Stimulated activated CD4-positive, alpha-beta T cell treated with anti-CD3 and anti-CD28 coated beads, TNF-alpha, amount 100 ng/mL, for 1 hour (primary cell): ENCODE measurements at regions not wholly inside any gene's neighbourhood (a gene's known extent, or its start where the extent isn't known, plus 50 kb on each side); places are given as distances from the start of the nearest gene placed in this dataset.

Source experiments
- DNase-seq, 3 donors: peaks; one replicate each; pipeline ENCODE4 v3.0.0-alpha.2; 2020; ENCODE audit warnings: low read depth in 3 of 3, low spot score in 1 of 3

GRCh38 chr6:19032591-19033295, 645.6 kb downstream of the RNF144B start:
- no peak for DNase-seq

GRCh38 chr6:19033683-19034082, 646.5 kb downstream of the RNF144B start:
- DNase-seq, result no peak

- no peak for DNase-seq
Observed at GRCh38 chr6:19034986-19035385, 647.8 kb downstream of the RNF144B start.

DNA sequence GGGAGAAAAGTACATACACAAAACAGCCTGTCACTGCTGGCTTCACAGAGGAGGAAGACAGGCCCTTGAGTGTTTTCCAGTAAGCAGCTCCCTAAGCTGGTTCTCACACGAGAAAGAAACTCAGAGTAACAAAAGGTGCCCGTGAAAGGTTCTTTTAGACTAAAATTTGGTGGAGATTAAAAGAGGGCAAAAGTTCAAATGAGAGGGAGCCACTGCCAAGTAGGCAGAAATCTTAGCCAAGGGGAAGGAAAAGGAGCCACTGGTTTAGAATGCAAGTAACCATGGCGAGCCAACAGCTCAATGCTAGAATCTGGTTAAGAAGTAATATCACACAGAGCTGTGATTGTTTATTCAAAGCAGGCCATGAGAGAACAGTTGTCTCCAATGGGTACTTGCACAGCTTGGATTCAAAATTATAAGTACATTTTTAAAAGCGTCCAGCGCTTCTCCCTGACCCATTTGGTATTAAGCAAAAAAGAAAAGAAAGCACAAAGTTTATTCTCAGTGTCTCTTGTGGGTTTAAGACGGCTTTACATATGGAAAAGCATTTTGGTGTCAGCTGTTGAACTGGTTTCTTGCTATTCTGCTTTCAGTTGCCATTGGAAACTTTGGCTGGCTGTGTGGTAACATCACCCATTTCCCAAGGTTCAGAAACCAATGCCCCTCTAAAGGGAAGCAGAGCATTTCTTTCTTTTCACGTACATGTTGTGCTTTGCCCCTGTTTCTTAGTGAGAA, 648.5 kb downstream of the RNF144B start:
- DNase-seq, result no peak

DNA sequence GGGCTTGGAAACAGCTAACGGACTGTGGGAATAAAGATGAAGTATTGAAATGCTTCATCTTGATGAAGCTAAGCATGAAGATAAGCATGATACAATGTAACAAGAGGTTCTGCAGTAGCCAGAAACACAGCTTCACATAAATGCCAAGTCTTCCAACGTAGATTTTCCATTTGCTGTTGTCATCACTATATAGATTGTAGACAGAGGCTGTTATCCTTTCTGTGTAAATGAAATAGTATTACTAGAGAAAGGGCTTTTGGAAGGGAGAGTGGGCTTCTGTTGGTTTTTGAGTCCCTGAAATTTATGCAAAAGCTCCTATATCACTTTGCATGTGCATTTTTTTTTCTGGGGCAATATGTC, 649.0 kb downstream of the RNF144B start:
- DNase-seq, result no peak

DNA sequence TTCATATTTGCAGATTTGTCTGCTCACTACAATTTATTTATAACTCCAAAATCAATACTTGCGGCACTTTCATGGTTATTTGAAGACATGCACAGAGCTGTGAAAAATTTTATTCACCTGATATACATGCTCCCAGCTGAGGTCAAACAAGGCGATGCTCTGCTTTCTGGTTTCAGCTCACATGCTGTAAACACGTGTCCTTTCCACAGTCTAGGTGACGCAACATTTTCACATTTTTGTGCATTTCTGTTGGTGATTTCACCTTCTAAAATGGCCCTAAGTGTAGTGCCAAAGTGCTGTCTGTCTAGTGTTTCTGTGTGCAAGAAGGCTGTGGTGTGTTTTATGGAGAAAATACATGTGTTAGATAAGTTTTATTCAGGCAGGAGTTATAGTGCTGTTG, 650.5 kb downstream of the RNF144B start:
- DNase-seq, result no peak

DNA sequence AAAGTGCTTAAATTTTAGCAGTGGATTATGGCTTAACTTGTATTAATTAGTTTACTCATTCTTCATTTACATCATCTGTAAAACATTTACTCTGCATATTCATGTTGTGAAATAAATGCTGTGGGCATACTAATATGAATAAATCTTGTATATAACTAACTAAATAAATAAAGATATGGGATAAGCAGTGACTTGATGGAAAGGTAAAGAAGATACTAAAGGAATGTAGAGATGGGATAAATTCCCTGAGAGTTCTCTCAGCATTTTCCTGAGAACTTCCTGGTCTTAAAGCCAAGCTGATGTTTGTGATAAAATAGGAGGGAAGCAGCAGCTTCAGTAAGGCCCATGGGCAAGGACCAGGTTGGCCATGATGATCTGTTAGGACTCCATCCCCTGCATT, 652.1 kb downstream of the RNF144B start:
- no peak for DNase-seq

DNA sequence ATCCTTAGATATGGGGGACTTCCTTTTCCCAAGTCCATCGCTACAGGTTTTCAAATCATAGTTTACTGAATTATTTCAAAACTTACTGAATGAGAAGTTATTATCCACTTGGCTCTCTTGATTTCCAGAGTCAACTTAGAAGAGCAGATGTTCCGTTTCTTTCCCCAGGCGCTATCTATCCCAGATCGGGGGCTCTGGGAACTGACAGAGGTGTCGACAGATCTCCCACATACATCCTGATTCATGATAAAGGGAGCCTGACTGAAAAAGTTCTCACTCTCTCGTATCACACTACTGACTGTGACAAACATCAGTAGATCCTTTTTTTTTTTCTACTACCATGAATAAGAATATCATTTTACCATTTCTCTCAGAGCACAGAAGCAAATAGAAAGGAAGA, 654.8 kb downstream of the RNF144B start:
- no peak for DNase-seq

GRCh38 chr6:19042420-19042819, 655.3 kb downstream of the RNF144B start:
- DNase-seq, result no peak

GRCh38 chr6:19050765-19051164, 663.6 kb downstream of the RNF144B start:
- DNase-seq, result no peak

GRCh38 chr6:19052219-19052618, 665.1 kb downstream of the RNF144B start:
- DNase-seq, result no peak

- no peak for DNase-seq
Observed at GRCh38 chr6:19059102-19059501, 672.0 kb downstream of the RNF144B start.

GRCh38 chr6:19067165-19067564, 680.0 kb downstream of the RNF144B start:
- no peak for DNase-seq

GRCh38 chr6:19070520-19070919, 683.4 kb downstream of the RNF144B start:
- no peak for DNase-seq

DNA sequence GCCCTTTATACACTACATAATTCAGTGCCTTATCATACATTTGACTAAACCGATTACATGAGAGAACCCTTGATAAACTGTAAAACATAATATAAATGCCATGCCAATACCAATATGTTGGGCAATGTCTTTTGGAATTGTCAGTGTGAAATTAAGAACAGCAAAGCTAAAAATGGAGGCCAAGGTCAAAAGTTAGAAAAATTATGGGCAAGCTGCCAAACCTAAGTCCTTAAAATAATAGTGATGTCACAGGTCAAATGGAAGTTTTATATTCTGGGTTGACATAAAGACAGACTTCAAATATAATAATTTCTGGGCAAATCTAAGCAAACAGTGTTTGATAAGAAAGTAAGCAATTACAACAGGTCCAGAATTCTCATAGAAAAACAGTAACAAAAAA, 696.7 kb downstream of the RNF144B start:
- DNase-seq, result no peak

- no peak for DNase-seq
Observed at GRCh38 chr6:19086480-19086879, 699.3 kb downstream of the RNF144B start.

DNA sequence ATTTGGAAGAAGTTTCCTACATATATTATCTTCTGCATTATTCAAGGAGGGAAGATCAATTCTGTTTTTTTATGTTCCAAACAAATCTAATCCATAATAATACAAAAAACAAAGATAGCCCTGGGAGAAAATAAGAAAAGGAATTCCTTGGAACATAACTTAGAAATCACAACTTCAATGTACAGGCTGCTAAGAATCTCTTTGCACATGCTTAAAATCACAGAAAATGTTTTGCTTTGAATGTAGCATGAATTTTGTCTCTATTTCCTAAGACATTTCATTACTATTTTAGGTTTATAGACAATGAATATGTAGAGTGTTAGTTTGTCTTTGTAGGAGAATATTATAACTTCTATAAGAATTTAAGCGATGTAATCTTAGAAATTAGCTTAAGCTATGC, 700.1 kb downstream of the RNF144B start:
- no peak for DNase-seq

- no peak for DNase-seq
Observed at GRCh38 chr6:19087897-19088296, 700.7 kb downstream of the RNF144B start.

GRCh38 chr6:19100752-19101151, 713.6 kb downstream of the RNF144B start:
- no peak for DNase-seq

- DNase-seq, result no peak
Observed at GRCh38 chr6:19102936-19103335, 715.8 kb downstream of the RNF144B start.

DNA sequence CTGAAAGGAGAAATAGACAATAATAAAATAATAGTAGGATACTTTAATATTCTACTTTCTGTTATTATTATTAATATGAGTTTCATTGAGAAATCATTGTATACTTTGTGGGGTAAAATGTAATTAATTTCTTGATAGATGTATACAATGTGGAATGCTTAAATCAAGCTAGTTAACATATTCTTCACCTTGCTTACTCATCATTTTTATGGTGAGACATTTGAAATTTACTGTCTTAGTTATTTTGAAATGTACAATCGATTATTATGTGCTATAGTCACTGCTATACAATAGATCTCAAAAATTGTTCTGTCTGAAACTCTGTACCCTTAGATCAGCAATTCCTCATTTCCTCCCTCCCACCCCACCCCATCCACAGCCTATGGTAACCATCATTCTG, 720.3 kb downstream of the RNF144B start:
- no peak for DNase-seq

DNA sequence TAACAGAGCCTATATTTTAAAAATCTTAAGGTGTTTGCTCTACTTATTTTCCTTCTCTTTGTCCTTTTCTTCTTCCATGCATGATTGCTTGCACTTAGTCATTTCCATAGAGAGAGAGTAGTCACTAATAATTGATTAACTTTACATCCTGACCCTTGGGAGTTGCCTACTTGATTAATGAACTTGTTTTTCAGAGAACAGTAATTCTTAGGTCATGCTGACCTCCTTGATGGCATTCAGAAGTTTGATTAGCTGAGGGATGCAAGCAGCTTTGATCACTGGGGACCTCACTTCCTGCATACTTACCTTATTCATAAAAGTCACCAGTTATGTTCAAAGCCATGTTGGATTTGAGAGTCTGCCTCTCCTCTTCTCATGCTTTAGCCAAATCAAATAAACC, 715.6 kb upstream of the ID4 start:
- no peak for DNase-seq

- no peak for DNase-seq
Observed at GRCh38 chr6:19127081-19127480, 710.1 kb upstream of the ID4 start.
